ENCODE measurements at regions not wholly inside any gene's neighbourhood (a gene's known extent, or its start where the extent isn't known, plus 50 kb on each side); places are given as distances from the start of the nearest gene placed in this dataset.

GRCh38 chr20:24063100-24063499 lies 74.5 kb upstream of the GGTLC1 start:
- no peak for DNase-seq (ENCODE audit: low read depth, low spot score)

GRCh38 chr20:24060851-24061590 lies 72.4 kb upstream of the GGTLC1 start:
- DNase-seq (ENCODE audit: low read depth, low spot score) = peak; percentile 32

GRCh38 chr20:24059174-24059573 lies 70.6 kb upstream of the GGTLC1 start:
- no peak for DNase-seq (ENCODE audit: low read depth, low spot score)

DNA sequence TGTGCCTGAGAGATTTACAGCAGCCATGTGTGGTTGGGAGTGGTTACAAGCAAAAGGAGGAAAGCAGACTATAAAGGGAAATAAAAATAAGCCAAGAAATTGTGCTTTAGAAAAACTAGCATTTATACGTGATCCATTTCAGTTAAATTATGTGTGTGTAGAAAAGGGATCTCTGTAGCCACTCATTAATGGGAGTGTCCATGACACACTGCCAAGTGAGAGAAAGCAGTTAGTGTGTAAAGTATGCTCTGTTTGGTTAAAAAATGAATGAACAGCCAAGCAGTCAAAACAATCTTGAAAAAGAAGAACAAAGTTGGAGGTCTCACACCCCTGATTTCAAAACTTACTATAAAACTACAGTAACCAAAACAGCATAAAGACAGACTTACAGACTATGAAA lies 67.9 kb upstream of the GGTLC1 start:
- DNase-seq (ENCODE audit: low read depth, low spot score) = no peak

DNA sequence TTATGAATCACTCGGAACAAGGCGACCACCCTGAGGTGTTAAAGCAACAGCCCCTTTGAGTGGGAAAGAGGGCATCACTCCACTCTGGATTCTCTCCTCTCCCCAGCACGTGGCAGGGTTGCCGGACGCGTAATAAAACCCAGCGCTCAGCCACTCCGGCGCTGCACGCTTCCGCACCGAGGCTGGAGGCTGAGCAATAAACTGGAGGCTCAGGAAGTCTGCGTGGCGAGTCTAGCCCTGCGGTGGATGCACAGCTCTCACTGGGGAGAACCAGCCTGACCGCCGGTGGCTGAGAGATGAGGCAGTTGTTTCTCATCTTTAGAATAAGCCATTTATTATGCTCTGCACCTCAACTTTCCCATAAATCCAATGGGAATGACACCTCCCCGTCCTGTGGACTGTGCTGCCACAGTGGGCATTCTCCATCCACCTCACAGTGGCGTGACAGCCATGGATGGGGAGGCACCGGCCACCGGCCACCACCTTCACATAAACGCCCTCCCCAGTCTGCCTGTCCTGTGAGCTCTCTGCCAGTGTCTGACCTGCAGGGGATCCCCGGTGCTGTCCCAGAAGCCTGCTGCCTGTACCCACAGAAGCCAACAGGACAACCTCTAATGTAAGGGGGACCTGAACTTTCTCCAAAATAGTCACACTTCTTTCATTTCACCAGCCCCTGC lies 64.2 kb upstream of the GGTLC1 start:
- DNase-seq (ENCODE audit: low read depth, low spot score) = no peak

DNA sequence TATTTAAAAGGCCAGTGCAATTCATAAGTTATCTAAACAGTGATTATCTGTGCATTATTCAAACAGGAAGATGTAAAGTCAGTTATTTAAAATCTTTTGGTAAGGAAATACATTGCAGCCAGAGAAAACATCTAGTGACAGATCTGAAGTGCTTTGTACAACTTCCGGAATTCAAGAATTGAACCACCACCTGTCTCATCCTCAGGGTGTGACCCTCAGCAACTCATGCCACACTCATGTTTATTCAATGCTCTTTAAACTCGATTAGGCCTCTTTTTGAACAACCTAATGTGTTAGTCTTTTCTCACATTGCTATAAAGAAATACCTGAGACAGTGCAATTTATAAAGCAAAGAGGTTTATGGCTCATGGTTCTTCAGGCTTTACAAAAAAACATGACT lies 62.6 kb upstream of the GGTLC1 start:
- no peak for DNase-seq (ENCODE audit: low read depth, low spot score)

DNA sequence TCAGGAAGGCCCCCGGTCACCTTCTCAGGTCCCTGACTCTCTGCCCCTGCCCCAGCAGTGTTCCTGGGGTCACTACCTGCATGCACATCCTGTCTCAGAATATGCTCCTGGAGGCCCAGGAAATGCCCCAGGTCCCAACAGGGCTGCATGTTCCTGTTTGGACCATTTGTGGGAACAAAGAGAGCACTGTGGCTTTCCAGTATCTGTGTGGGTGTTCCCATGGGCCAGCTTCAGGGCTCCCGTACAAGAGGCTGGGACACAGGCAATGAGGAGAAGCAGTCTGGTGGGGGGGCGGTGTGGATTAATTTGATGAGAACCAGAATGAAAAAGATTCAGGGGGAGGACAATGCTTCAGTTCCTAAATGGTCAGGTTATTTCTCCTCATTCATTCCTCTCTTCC lies 61.5 kb upstream of the GGTLC1 start:
- DNase-seq (ENCODE audit: low read depth, low spot score) = no peak

DNA sequence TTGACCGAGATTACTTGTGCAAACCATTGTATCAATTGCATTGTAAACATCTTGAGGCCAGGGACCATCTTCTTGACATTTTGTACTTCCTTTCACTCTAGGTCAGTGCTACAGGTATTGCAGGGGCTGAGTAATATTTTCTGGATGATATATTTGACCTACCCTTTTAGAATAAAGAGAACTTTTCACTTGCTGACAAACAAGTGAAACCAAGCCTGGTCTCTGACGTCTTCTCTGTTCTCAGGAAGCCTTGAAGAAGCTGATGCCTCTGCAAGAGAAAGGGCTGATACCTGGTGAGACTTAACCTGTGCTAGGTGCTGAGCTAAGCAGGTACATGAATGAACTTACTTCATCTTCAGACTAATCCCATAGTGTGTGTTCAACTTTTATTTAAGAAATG lies 60.5 kb upstream of the GGTLC1 start:
- no peak for DNase-seq (ENCODE audit: low read depth, low spot score)

DNA sequence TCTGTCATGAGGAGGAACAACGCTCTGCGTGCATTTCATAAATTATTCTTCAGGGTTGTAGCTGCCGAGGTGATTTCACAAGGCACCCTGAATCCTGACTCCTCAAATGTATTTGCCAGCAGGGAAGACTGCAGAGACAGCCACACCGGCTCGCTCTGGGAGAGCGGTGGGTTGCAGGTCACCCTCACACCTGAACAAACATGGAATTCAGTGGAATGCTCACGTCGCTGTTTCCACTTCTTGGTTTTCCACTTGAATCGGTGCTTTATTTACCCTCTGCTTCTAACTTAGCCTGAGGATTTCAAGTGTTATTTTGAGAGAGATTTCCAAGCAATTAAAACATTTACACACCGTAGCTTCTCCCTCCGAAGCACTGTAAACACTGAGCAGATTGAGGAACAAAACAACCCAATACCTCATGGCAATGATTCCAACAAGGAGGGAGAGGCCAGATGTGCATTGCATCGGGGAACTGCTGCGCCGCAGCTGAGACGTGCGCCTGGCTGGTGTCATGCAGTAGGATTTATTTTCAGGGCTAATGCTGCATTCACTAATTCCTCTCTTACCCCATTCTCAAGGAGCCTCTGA lies 59.5 kb upstream of the GGTLC1 start:
- DNase-seq (ENCODE audit: low read depth, low spot score) = no peak

GRCh38 chr20:24046888-24047287 lies 58.3 kb upstream of the GGTLC1 start:
- no peak for DNase-seq (ENCODE audit: low read depth, low spot score)

- DNase-seq (ENCODE audit: low read depth, low spot score) = no peak
Measured at GRCh38 chr20:24045621-24046318, 57.2 kb upstream of the GGTLC1 start.

DNA sequence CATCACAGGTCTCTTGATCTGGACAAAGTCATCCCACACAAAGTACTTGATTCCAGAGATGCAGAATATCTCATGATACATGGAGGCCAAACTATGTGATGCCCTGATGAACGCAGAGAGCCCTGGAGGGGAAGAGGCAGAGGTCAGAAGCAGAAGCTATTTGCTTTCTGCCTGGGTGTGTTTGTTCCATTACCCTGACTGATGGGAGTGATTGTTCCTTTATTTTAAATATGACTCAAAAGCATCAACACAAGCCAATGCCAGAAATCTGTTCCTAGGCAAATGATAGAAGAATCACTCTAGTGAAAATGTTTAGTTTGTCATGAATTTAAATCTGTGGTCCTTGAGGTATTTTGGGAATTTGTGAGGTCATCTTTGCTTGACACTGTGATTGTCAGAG lies 54.7 kb upstream of the GGTLC1 start:
- DNase-seq (ENCODE audit: low read depth, low spot score) = no peak

DNA sequence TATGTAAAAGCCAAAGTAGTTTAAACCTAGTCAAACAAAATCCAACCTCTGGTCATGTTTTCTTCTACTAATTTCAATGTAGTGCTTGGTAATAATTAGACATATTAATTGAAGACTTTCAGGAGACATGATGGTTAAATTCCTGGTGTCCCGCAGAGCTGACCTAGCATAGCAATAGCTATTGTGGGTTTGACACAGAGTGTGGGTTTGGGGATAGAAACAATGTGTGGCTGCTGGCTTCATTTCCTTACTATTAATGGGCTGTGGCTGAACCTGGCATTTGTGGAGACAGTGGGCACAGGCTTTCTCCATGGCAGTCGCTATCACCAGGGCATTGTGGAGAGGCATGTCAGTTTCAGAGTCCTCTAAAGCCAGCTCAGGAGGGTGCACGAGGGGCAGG lies 54.1 kb upstream of the GGTLC1 start:
- DNase-seq (ENCODE audit: low read depth, low spot score) = no peak

- no peak for DNase-seq (ENCODE audit: low read depth, low spot score)
Measured at GRCh38 chr20:24040896-24041459, 52.4 kb upstream of the GGTLC1 start.

- DNase-seq (ENCODE audit: low read depth, low spot score) = peak; percentile 11
Measured at GRCh38 chr20:24039196-24039595, 50.6 kb upstream of the GGTLC1 start.

Data from ELF-1 (cell line).